ENCODE measurements at regions not wholly inside any gene's neighbourhood (a gene's known extent, or its start where the extent isn't known, plus 50 kb on each side); places are given as distances from the start of the nearest gene placed in this dataset.

- no peak for TF ChIP-seq ZNF331 (CRISPR knock-in tag; IDR thresholded peaks at IDR 0.05; ENCODE audit: low read depth)
- no peak for TF ChIP-seq NANOG (IDR thresholded peaks at IDR 0.05; ENCODE audit: borderline replicate concordance)
- TF ChIP-seq REST (IDR thresholded peaks at IDR 0.05; ENCODE audit: unreplicated experiment): no peak
- TF ChIP-seq ETS1 (IDR thresholded peaks at IDR 0.05): no peak
- TF ChIP-seq POLR2AphosphoS5 (IDR thresholded peaks at IDR 0.05; ENCODE audit: low read depth): no peak
- no peak for TF ChIP-seq ZNF114 (CRISPR knock-in tag; IDR thresholded peaks at IDR 0.05)
Measured at GRCh38 chr1:75079538-75080290, 54.5 kb upstream of the LHX8 start (continued).

DNA sequence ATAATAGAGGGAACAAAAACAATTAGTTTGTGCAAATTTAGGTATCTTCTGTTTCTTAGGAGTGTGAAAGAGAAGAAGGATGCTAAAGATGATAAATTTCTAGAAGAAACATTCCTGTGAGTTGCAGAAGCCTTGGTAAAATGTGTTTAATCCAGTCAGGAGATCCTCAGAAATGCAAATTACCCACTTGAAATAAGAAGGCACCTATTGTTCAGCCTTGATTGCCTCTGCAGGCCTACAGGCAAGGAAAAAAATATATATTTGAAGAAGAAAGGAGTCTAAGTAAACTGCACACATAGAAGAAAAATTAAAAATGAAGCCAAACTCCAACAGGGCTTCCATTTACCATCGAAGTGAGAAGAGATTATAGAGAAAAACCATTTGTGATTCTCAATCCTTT lies 51.0 kb upstream of the LHX8 start:
- peak; percentile 61 for DNase-seq (ENCODE audit: low spot score)
- Histone ChIP-seq H3K9me2 (ENCODE audit: insufficient read depth) (no peaks in the 10 kb centered on the region), H3K79me2 (replicated peaks; ENCODE audit: insufficient read depth) (no peaks in the 10 kb centered on the region), H3K4me1 (ENCODE audit: insufficient read depth) (peaks cover 62% of the 10 kb centered on the region), H3K27me3 (ENCODE audit: insufficient read depth) (peaks cover 15% of the 10 kb centered on the region; the same call in 1 of the 2 replicates), H3F3A (replicated peaks; ENCODE audit: low read depth) (no peaks in the 10 kb centered on the region), H4K20me1 (replicated peaks; ENCODE audit: insufficient read depth) (no peaks in the 10 kb centered on the region), H2AFZ (no peak overlapping the region), H3K4me3 (no peak overlapping the region), H3K27ac (ENCODE audit: low read depth) (no peak overlapping the region), H3K4me2 (peak overlapping the region; percentile 55), H3K36me3 (ENCODE audit: insufficient read depth) (no peaks in the 10 kb centered on the region)
- peaks cover 50% of the 10 kb centered on the region for H3K4me1 Mint-ChIP-seq
- peaks cover 9% of the 10 kb centered on the region for H3K27me3 Mint-ChIP-seq (ENCODE audit: insufficient read depth, low read depth, poor library complexity)
- no peaks in the 10 kb centered on the region for H3K9me3 Mint-ChIP-seq
- H3K4me3 Mint-ChIP-seq: 0 out of 3 replicates have a peak overlapping the region, but pooled peaks have one; percentile 4
- TF ChIP-seq STAT1 (IDR thresholded peaks at IDR 0.05; ENCODE audit: unreplicated experiment) (no peak), NANOG (IDR thresholded peaks at IDR 0.05; ENCODE audit: borderline replicate concordance) (peak; percentile 94)
- H3K36me3 Mint-ChIP-seq (ENCODE audit: low read depth): no peaks in the 10 kb centered on the region
- H3K27ac Mint-ChIP-seq: no peak overlapping the region
- peak; percentile 84 for ATAC-seq

DNA sequence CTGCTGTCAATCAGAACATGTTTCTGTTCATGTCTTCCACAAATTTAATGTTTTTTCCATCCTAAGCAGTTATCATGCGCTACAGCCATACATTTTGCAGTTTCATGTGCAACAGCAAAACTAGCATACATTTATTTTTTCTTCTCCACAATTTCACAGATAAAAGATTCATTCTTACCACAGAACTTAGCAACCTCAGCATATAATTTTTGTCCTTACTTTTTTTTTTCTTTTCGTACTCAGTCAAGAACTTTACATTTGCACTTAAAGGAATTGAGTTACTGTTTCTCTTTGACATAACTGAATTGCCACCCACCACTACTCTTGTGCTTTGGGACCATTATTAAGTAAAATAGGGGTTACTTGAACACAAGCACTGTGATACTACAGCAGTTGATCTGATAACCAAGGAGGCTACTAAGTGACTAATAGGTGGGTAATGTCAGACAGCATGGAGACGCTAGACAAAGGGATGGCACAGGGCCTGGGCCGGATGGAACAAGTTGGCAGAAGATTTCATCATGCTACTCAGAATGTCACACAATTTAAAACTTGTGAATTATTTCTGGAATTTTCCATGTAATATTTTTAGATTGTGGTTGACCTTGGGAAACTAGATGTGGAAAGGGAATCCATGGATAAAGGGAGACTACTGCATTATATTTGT lies 50.2 kb upstream of the LHX8 start:
- no peaks in the 10 kb centered on the region for H3K79me2 ChIP-seq (replicated peaks; ENCODE audit: insufficient read depth)
- DNase-seq (ENCODE audit: low spot score) (peak; percentile 30), ATAC-seq (peak; percentile 63)
- no peak overlapping the region for H3K4me3 ChIP-seq
- no peaks in the 10 kb centered on the region for H3F3A ChIP-seq (replicated peaks; ENCODE audit: low read depth)
- H3K27me3 Mint-ChIP-seq (ENCODE audit: insufficient read depth, low read depth, poor library complexity): peaks cover 9% of the 10 kb centered on the region
- H4K20me1 ChIP-seq (replicated peaks; ENCODE audit: insufficient read depth): no peaks in the 10 kb centered on the region
- TF ChIP-seq NANOG (IDR thresholded peaks at IDR 0.05; ENCODE audit: borderline replicate concordance) (no peak), POLR2AphosphoS5 (IDR thresholded peaks at IDR 0.05; ENCODE audit: low read depth) (no peak), EZH2 (IDR thresholded peaks at IDR 0.05; ENCODE audit: low read depth, unreplicated experiment) (no peak), CREB1 (CRISPR knock-in tag; IDR thresholded peaks at IDR 0.05; ENCODE audit: low read depth) (no peak), ZNF331 (CRISPR knock-in tag; IDR thresholded peaks at IDR 0.05; ENCODE audit: low read depth) (no peak), STAT1 (IDR thresholded peaks at IDR 0.05; ENCODE audit: unreplicated experiment) (no peak)
- H3K27me3 ChIP-seq (ENCODE audit: insufficient read depth): peaks cover 15% of the 10 kb centered on the region; the same call in 1 of the 2 replicates
- peak overlapping the region; percentile 55 for H3K4me2 ChIP-seq
- no peak overlapping the region for H2AFZ ChIP-seq
- no peaks in the 10 kb centered on the region for H3K9me3 Mint-ChIP-seq
- no peaks in the 10 kb centered on the region for H3K36me3 ChIP-seq (ENCODE audit: insufficient read depth)
- no peaks in the 10 kb centered on the region for H3K9me2 ChIP-seq (ENCODE audit: insufficient read depth)
- H3K4me1 Mint-ChIP-seq: peaks cover 43% of the 10 kb centered on the region
- no peak overlapping the region for H3K27ac ChIP-seq (ENCODE audit: low read depth)
- peaks cover 54% of the 10 kb centered on the region for H3K4me1 ChIP-seq (ENCODE audit: insufficient read depth)
- H3K4me3 Mint-ChIP-seq: no peak overlapping the region
- no peak overlapping the region for H3K27ac Mint-ChIP-seq
- H3K36me3 Mint-ChIP-seq (ENCODE audit: low read depth): no peaks in the 10 kb centered on the region
